ENCODE measurements at regions not wholly inside any gene's neighbourhood (a gene's known extent, or its start where the extent isn't known, plus 50 kb on each side); places are given as distances from the start of the nearest gene placed in this dataset.

GRCh38 chr13:24107955-24108614 lies 52.4 kb upstream of the SPATA13 start:
- no peak for DNase-seq (ENCODE audit: low read depth in 3 of 3, low spot score in 1 of 3)

- DNase-seq (ENCODE audit: low read depth in 3 of 3, low spot score in 1 of 3): no peak
Observed at GRCh38 chr13:24108615-24108965, 51.9 kb upstream of the SPATA13 start.

- DNase-seq (ENCODE audit: low read depth in 3 of 3, low spot score in 1 of 3): no peak
Observed at GRCh38 chr13:24110011-24110410, 50.5 kb upstream of the SPATA13 start.
